ENCODE measurements at regions not wholly inside any gene's neighbourhood (a gene's known extent, or its start where the extent isn't known, plus 50 kb on each side); places are given as distances from the start of the nearest gene placed in this dataset.
A peak's percentile ranks its signal among the peaks of the same experiment; 100 is the strongest.
"Not testable (repeated sequence)": the region's sequence is repeated elsewhere in the genome, so short reads cannot be mapped to it uniquely, and the experiment has no call there.

DNA sequence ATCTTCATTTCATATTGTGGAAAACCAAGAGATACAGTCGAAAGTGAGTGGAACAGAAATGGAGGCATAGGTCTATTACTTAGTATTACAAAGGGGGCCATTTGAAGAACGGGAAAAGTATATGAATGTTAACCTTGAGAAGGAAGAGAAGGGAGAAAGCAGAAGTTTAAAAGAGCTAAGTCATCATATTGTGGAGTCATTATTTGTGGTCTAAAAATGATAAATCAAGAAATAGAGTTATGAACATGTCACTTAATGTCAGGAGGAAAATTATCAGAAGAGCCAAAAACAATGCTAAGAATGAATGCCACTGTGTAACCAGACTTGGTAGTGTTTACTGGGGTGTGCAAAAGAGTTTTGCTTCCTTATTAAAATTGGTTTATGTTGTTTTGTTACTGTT, 589.5 kb upstream of the LCORL start:
- H3K4me3 ChIP-seq (ENCODE audit: control insufficient read depth, low read depth, low read length) = no peak overlapping the region
- TF ChIP-seq CTCF (conservative IDR thresholded peaks at IDR 0.05; ENCODE audit: control insufficient read depth, insufficient read depth, low read depth, low read length) = no peak
- no peak for DNase-seq (ENCODE audit: low read depth)

DNA sequence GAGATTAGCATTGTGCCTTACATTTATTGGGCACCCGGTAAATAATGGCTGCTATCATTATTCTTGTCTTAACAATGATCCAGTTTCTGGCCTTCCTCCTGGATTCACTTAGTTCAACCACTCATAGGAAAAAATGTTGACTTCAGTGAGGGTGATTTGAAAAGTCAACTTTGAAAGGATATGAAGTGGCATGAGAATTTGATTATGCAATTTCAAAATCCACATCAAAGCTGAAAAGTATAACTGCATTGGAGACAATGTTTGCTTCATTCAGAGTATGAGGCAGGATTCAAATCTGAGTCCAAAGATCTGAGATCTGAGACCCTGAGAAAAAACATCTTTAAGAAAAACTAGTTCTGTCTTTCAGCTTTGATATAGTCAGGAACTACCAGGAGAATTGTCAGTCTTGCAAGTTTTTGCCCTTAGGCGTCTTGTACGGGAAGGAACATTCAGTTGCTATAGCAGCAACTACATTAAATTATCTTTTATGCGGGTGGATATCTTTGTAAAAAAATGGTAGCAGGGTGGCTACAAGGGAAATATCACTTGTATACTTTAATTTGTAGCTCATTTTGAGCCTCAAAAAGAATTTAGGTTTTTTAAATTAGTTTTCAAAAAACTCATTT, 587.5 kb upstream of the LCORL start:
- DNase-seq (ENCODE audit: low read depth) = no peak
- H3K4me3 ChIP-seq (ENCODE audit: control insufficient read depth, low read depth, low read length) = no peak overlapping the region
- no peak for TF ChIP-seq CTCF (conservative IDR thresholded peaks at IDR 0.05; ENCODE audit: control insufficient read depth, insufficient read depth, low read depth, low read length)

GRCh38 chr4:18602610-18603009, 581.1 kb upstream of the LCORL start:
- DNase-seq (ENCODE audit: low read depth) = not testable (repeated sequence)

GRCh38 chr4:18593297-18594002, 571.9 kb upstream of the LCORL start:
- H3K4me3 ChIP-seq (ENCODE audit: control insufficient read depth, low read depth, low read length) = peak overlapping the region; percentile 25
- peak; percentile 83 for TF ChIP-seq CTCF (conservative IDR thresholded peaks at IDR 0.05; ENCODE audit: control insufficient read depth, insufficient read depth, low read depth, low read length)
- peak; percentile 78 for DNase-seq (ENCODE audit: low read depth)

More at GRCh38 chr4:18602610-18603009, 581.1 kb upstream of the LCORL start:
- not testable (repeated sequence) for H3K4me3 ChIP-seq (ENCODE audit: control insufficient read depth, low read depth, low read length)

GRCh38 chr4:18582841-18583240, 561.3 kb upstream of the LCORL start:
- DNase-seq (ENCODE audit: low read depth) = no peak
- TF ChIP-seq CTCF (conservative IDR thresholded peaks at IDR 0.05; ENCODE audit: control insufficient read depth, insufficient read depth, low read depth, low read length) = no peak
- no peak overlapping the region for H3K4me3 ChIP-seq (ENCODE audit: control insufficient read depth, low read depth, low read length)

DNA sequence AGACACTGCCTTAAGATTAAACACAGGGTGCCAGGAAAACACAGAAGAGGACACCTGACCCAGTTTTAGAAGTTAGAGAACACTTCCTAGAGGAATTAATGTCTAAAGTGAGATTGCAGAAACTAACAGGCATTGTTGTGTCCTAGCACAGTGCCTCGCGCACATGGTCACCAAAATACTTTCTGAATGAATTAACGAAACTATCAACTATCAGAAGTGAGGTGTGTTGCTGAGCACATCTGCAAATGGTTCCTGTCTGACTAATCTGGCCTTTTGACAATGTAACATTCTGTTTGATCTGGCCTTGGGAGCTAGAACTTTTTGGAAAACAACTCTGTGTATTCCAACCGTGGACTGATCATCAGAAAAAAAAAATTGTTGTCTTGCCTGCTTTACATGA, 556.8 kb upstream of the LCORL start:
- TF ChIP-seq CTCF (conservative IDR thresholded peaks at IDR 0.05; ENCODE audit: control insufficient read depth, insufficient read depth, low read depth, low read length) = no peak
- DNase-seq (ENCODE audit: low read depth) = no peak
- no peak overlapping the region for H3K4me3 ChIP-seq (ENCODE audit: control insufficient read depth, low read depth, low read length)

- no peak for TF ChIP-seq CTCF (conservative IDR thresholded peaks at IDR 0.05; ENCODE audit: control insufficient read depth, insufficient read depth, low read depth, low read length)
- DNase-seq (ENCODE audit: low read depth) = no peak
- H3K4me3 ChIP-seq (ENCODE audit: control insufficient read depth, low read depth, low read length) = no peak overlapping the region
These were observed 550.9 kb upstream of the LCORL start for GRCh38 chr4:18572481-18572880.
